GM18873 (cell line): ENCODE measurements at regions not wholly inside any gene's neighbourhood (a gene's known extent, or its start where the extent isn't known, plus 50 kb on each side); places are given as distances from the start of the nearest gene placed in this dataset.

Source experiments
- ATAC-seq: cut with Tn5 transposase; IDR thresholded peaks from one replicate; pipeline ENCODE4 v1.9.1; 2021; ENCODE audit warnings: mild to moderate bottlenecking, moderate library complexity, moderate number of reproducible peaks; ENCODE audit not compliant: unreplicated experiment, low FRiP score

- no peak for ATAC-seq
Measured at GRCh38 chr2:64220894-64221617, 76.8 kb upstream of the PELI1 start.

- ATAC-seq, result no peak
Measured at GRCh38 chr2:64221935-64222334, 77.7 kb upstream of the PELI1 start.

- no peak for ATAC-seq
Measured at GRCh38 chr2:64222351-64222750, 78.1 kb upstream of the PELI1 start.

GRCh38 chr2:64223055-64223454 lies 78.8 kb upstream of the PELI1 start:
- peak; percentile 57 for ATAC-seq

- ATAC-seq, result no peak
Measured at GRCh38 chr2:64225491-64225890, 81.3 kb upstream of the PELI1 start.

GRCh38 chr2:64226611-64227010 lies 82.4 kb upstream of the PELI1 start:
- no peak for ATAC-seq

GRCh38 chr2:64227603-64228125 lies 83.4 kb upstream of the PELI1 start:
- ATAC-seq, result no peak

GRCh38 chr2:64228126-64228678 lies 84.0 kb upstream of the PELI1 start:
- peak; percentile 79 for ATAC-seq

GRCh38 chr2:64228918-64229317 lies 84.7 kb upstream of the PELI1 start:
- no peak for ATAC-seq

GRCh38 chr2:64230540-64230939 lies 86.3 kb upstream of the PELI1 start:
- no peak for ATAC-seq

GRCh38 chr2:64232266-64232665 lies 88.0 kb upstream of the PELI1 start:
- ATAC-seq, result no peak

- no peak for ATAC-seq
Measured at GRCh38 chr2:64233376-64233922, 89.2 kb upstream of the PELI1 start.

- ATAC-seq, result no peak
Measured at GRCh38 chr2:64234150-64234549, 89.9 kb upstream of the PELI1 start.

GRCh38 chr2:64234785-64235184 lies 90.6 kb upstream of the PELI1 start:
- no peak for ATAC-seq

- ATAC-seq, result no peak
Measured at GRCh38 chr2:64237266-64237665, 93.0 kb upstream of the PELI1 start.

- ATAC-seq, result no peak
Measured at GRCh38 chr2:64238799-64239198, 94.6 kb upstream of the PELI1 start.

- ATAC-seq, result no peak
Measured at GRCh38 chr2:64243081-64244036, 99.1 kb upstream of the PELI1 start.

- no peak for ATAC-seq
Measured at GRCh38 chr2:64244037-64244416, 99.8 kb upstream of the PELI1 start.

GRCh38 chr2:64245631-64246030 lies 101.4 kb upstream of the PELI1 start:
- no peak for ATAC-seq

- no peak for ATAC-seq
Measured at GRCh38 chr2:64246962-64247361, 102.7 kb upstream of the PELI1 start.

GRCh38 chr2:64249426-64249825 lies 105.2 kb upstream of the PELI1 start:
- no peak for ATAC-seq
